GM19023 (cell line): ENCODE measurements at regions not wholly inside any gene's neighbourhood (a gene's known extent, or its start where the extent isn't known, plus 50 kb on each side); places are given as distances from the start of the nearest gene placed in this dataset.

Experiments used
- ATAC-seq: cut with Tn5 transposase; IDR thresholded peaks from one replicate; pipeline ENCODE4 v1.9.1; 2021; ENCODE audit warnings: mild to moderate bottlenecking, moderate library complexity; ENCODE audit not compliant: unreplicated experiment

DNA sequence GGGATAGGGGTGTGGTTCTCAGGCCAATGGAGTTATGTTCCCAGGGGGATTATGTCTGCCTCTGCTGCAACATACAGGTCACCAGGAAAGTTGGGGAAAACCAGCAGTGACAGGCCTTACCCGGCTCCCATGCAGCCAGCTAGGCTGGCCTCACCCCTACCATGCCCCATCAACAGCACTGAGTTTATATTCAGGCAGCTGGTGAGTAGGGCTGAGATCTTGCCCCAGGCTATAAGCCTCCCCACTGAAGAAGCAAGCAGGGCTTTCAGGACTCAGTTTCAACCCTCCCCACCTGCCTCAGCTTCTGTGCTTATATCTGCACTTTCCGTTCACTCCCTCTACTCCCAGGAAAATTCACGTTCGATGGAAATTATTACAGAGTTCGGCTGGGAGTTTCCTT is 122.4 kb upstream of the PGRMC2 start:
- ATAC-seq, result no peak

DNA sequence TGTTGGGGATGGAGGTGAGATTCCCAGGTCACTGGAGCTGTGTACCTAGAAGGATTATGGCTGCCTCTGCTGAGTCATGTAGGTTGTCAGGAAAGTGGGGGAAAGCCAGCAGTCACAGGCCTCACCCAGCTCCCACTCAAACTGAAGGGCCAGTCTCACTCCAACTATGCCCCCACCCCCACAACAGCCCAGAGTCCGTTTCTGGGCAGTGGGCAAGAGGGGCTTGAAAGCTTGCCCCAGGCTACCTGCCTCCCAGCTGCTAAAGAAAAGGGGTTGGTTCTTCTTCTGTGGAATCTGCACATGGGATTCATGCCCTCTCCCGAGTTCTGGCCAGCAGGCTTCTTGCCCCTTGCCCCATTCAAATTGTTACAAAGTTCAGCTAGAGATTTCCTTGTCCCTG is 116.0 kb upstream of the PGRMC2 start:
- no peak for ATAC-seq

DNA sequence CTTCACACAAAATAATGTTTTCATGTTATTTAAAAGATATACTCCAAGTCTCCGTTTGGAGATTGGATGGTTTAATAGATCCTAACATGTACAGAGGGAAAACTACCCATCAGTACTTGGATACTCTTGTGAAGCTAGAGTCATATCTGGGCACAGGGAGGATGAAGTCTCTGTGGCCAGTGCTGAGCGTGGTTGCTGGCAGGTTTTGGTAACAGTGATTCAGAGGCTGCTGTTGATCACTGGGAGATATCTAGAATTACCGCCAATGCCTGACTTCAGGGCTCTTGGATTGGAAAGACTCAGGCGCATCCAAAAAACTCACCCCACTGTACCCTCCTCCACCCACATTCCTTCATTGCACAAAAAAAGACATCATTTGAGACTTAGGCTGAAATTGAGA is 107.2 kb upstream of the PGRMC2 start:
- no peak for ATAC-seq

DNA sequence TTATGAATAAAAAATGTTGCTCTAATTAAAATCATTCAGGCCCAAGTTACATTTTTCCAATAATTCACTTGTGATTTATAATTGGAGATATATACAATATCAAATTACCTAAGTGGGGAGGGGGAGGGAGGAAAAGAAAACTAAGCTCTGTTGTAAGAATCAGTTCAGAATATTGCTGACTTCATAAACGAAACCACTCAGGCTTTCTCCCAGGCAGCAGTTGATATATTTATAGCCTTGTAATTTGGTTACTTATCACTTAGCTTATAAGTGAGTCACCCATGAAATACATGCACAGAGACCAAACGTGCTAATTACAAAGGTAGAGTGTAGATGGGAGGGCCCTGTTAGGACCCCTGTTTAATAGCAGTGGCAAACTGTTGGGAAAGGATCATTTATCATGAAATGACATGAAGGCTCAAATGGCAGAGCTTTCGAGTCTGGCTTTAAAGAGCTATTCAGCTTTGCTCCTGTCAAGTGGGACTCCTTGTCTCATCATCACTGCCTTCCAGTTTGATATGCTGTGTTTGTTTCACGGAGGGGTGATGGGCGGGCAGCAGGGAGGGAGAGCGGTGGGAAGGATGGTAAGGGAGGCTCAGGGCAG is 105.6 kb upstream of the PGRMC2 start:
- ATAC-seq, result peak; percentile 60

DNA sequence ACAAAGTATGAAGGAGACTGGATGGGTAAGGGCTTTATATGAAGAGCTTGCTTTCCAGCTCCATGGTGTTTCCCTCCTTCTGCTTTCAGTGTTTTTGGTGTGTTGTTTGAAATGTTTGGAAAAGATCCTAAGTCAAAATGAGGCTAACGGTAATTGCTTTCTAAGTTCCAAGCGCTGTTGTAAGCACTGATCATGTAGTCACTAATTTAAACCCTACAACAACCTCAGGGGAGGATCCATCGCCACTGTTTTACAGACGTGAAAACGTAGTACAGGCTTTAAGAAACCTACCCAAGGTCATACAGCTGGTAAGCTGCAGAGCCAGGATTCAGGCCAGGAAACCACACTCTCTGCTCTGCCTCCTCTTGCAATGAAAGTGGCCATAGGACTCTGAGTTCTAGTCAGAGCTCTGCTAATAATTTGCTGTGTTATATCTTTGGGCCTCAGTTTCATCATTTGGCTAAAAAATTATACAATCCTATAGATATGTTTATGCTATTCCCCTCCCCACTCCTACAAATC is 102.9 kb upstream of the PGRMC2 start:
- no peak for ATAC-seq

DNA sequence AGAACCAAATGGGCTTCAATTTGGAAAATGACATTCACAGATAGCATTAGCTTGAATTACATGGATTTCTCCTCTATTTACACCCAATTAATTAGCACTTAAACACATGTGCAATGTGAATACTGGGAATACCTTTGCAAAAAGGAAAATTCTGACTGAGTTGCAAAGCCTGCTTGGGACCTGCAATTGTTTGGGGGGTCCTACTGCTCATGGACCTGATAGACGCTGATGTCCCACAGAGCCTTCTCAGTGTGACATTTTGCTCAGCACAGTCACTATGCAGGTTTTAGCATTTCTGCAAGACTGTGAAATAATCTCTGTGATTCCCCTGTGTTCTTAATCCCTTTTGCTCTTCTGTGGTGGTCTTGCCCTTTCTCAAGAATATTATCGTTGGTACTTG is 101.2 kb upstream of the PGRMC2 start:
- ATAC-seq, result no peak

DNA sequence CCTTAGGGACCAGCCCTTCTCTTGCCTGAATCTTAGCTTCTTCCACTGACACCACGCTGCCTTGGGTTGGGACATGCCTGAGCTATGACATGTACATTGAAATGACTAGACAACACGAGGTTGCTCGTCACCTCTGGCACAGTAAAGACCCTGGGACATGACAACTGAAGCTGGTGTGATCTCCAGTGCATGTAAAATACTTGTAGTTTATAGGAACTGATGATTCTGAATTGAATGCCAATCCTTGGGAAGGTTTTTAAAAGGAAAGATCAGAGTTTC is 100.7 kb upstream of the PGRMC2 start:
- ATAC-seq, result no peak

DNA sequence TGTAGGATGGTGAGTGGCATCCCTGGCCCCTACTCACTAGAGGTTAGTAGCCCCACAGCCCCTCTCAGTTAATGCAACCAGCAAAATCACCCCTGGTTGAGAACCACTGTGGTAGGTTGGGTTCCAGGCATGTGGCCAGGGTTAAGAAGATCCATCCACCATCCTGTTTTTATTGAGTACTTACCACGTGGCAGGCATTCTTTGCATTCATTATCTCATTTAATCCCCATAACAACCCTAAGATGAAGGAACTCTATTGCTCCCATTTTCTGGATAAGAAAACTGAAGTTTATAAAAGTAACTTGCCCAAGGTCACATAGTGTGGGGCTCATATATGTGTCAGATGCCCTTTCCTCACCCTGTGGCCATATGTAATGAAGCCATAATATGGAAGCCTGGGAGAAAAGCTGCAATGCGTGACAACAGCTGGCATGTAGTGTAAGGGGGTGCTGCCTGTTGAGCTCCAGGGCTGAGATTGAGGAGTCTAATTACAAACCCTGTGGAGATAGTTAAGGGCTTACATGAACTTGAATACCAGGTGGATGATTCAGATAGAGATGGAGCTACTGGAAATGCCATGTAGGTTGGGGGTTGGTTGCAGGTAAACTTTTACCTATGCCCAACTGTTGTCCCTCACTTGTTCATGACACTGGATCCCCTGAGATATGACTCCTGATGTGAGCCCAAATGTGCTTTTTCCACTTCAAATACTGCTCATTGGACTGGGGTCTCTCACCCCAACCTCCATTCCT is 100.2 kb upstream of the PGRMC2 start:
- ATAC-seq, result no peak

DNA sequence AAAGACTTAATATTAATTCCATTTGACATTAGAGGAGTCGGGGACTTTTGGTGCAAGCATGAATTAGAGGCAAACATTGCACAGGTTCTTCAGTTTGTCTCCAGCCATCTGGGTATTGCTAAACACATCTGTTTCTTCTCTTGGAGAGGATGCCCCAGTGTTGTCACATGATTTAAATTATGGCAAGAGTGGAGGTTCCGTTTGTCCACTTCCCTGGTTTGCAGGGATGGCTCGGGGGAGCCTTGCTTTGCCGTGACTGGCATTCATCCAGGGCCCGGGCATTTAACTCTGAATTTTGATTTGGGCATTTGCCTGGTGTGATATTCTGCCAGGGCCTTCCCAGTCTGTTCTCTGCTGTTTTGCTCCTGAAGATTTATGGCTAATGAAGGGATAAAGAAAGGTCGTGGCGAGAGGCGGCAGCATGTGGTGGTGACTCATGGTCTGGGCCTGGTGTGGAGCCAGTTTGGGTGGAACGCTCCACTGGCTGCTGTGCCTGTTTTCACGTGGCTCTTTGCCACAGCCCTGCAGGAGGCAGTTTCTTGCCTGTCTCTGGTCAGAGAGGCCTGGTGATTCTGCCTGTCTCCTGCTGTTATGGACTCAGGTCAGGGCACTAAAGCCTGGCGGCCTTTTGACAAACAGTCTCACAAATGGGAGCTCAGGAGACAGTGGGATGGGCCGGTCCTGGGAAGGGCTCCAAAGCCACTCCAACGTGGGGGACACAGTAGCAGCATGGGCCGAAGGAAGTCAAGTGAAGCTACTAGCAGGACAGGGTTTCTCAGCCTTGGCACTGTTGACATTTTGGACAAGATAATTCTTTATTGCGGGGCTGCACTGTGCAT is 99.4 kb upstream of the PGRMC2 start:
- ATAC-seq, result no peak

DNA sequence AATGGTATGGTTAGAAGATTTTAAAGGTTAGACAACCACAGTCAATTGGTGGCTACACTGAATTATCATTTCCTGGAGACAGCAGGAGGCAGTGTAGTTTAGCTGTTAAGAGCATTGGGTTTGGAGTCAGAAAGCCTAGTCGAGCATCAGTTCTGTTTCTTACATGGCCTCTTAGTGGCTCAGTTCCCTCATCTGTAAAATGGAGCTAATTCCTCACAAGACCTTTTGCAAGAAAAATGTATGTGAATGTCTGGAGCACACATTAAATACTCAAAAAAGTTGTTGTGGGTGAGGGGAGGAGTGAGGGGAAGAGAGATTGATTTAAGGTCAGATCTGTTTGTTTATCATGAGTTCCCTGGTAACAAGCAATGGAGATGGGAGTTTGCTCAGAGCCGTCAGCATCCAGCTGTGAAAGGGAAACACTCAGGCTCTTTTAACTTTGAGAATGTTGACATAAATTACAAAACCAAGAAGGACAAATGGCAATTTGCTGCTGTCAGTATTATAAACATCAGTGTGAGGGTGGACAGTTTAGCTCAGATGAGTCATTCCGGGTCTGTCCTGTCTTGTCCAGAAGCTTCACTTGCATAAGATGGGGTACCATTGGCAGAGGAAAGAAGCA is 98.2 kb upstream of the PGRMC2 start:
- peak; percentile 48 for ATAC-seq

DNA sequence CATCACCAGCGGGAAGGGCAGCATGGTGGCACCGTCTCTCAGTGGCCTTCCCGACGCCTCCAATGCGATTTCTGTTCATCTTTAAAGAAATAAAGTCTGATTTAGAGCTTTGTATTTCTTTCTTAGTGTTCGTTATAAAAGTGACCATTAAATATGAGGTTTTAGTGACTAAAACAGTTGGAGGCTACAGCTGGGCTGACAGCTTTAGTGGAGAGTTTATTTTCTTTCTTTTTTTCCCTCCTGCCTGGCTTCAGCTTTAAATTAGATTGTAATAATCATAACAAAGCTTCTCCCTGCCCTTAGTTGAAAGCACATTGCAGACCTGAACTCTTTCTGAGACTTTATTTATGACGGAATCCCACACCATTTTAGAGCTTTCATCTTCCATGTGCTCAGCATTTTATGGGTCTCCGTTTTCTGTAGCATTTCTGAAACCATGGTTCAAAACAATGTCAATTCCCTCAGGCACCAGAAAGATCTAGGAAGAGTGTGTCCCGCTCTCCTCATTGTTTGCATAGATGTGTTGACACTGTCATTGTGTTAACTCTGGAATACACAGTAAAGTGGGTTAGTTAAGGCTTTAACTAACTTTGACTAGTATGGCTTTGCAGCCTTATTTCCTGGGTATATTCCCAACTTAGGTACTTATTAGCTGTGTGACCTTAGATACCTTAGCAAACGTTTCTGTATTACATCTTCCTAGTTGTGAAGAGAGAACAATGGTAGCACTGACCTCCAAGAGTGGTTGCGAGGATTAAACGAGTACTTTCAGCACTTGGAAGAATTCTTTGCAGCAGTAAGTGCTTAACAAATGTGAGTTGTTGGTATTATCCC is 97.4 kb upstream of the PGRMC2 start:
- ATAC-seq, result no peak

DNA sequence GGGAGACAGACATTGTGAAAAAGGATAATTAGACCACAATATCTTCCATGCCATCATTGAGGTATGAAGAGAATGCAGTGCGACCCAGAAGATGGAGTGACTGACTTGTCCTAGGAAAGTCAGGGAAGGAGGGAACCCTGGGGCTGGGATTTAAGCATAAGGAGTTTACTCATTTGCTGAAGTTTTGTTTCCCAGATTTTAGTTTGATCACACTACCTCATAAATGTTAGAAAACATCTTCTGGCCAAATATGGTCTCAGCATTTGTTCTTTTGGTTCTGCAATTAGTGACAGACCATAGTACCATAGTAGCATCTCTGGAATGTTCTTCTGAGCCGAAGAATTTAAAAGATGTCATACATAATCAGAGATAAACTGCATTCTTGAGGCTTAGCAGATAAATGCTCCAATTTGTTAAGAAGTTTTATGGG is 96.5 kb upstream of the PGRMC2 start:
- no peak for ATAC-seq

DNA sequence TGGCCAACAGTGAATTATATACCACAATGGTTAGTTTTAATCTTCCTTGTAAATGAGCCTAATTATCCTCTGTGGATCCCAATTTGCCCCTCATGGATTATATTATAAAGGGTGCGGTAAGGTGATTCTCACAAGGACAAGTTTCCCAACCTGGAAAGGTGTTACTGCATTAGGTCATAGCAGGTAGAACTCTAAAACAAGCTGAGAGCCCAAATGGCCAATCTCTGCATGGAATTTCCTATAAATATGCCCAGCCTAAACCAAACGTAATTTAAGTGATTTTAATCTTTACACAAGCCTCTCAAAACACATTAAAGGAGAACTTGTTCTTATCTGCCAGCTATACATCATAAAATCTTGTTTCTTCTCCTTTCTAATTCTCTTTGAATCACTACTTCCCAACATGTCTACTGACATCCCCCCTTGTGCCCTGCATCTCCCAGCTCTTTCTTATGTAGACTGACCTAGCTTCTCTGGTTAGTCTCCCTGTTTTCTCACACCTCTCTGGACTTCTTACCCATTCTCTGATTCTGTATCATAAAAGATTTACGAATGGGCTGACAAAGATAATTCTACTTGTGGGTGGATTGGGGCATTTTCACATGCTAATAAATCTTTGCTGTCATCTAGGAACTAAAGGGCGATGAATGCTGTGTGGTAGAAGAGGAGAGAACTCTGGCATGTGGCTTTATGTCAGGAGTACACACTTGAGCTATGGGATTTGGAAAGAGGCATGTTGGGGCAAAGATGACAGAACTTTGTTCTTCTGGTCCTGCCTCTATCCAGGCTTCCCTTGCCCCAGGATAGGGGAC is 94.3 kb upstream of the PGRMC2 start:
- no peak for ATAC-seq

DNA sequence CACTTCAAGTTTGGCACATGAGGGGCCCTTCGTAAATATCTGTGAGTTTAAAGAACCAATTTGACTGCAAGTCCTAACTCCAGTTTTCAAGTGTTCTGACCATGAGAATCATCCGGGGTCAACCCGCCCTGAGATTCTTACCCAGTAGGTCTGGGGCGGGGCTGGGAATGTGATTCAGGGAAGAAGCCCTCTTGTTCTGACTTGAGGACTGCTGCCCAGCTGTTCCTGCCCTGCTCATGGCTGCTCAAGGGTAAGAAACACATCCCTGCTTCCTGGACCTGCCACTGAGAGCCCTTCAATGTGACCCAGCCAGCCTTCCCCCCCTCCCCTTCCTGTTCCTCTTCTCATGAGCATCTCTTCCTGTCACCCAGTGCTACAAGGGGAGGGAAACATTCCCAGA is 92.7 kb upstream of the PGRMC2 start:
- ATAC-seq, result no peak

DNA sequence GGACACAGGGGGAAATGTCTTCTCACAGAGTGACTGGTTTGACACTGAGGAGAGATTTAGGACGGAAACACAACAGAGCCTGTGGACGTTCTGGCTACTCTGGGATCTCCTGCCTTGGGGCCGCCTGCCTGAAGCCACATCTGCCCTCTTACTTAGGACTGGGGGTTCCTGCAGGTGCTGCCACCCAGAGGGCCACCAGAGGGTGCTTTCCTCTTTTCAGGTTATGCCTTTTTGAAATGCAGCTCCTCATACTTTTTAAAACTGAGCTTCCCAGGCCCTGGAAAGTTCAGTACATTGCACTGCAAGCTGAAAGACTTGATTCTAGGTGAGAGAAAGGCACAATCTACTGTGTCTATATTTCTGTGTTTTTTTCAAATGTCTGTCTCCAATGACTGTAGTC is 92.2 kb upstream of the PGRMC2 start:
- ATAC-seq, result no peak

DNA sequence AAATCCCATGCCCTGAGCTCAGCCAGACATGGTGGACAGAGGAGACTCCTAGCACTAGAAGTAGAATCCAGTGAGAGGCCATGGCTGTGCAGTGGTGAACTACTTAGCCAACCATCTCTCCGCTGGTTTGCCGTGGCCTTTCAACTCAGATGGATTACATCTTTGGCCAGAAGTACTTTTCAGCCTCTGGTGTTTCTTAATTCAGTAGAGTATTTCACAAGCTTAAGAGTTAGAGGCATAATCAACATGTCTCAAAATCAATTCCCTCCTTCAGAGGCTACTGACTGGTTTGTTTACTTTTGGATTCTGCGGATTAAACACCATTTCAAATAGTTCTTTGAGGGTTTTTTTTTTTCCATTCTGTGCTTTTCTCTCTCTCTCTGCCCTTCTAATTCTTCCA is 91.1 kb upstream of the PGRMC2 start:
- ATAC-seq, result no peak

DNA sequence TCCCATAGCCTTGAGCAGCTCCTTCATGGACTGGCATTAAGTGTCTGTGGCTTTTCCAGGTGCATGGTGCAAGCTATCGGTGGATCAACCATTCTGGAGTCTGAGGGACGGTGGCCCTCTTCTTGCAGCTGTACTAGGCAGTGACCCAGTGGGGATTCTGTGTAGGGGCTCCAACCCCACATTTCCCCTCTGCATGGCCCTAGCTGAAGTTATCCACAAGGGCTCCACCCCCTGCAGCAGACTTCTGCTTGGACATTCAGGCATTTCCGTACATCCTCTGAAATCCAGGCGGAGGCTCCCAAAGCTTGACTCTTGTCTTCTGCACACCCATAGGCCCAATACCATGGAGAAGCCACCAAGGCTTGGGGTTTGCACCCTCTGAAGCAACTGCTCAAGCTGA is 89.3 kb upstream of the PGRMC2 start:
- no peak for ATAC-seq

DNA sequence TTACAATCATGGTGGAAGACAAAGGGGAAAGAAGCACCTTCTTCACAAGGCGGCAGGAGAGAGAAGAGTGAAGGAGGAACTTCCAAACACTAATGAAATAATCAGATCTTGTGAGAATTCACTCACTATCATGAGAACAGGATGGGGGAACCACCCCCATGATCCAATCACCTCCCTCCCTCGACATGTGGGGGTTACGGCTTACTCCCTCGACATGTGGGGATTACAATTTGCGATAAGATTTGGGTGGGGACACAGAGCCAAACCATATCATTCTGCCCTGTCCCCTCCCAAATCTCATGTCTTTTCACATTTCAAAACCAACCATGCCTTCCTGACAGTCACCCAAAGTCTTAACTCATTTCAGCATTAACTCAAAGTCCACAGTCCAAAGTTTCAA is 88.7 kb upstream of the PGRMC2 start:
- ATAC-seq, result no peak

DNA sequence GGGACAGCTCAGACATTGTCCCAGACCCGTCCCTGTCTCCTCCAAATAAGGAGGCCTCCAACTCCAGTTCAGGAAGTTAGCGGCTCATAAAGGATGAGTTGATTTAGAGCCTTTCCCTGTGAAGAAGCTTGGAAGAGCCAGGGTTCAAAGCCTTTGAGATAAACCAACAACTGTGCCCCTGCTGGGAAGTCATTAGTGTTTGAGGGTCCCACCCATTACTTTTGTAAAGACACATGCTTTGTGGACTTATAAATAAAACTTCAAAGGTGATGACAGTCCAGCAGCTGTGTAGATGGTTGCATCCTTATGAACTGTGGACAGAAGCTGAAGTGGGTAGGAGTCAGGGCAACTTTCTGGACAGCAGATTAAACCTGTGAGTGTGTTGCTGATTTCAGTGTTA is 86.0 kb upstream of the PGRMC2 start:
- ATAC-seq, result no peak

DNA sequence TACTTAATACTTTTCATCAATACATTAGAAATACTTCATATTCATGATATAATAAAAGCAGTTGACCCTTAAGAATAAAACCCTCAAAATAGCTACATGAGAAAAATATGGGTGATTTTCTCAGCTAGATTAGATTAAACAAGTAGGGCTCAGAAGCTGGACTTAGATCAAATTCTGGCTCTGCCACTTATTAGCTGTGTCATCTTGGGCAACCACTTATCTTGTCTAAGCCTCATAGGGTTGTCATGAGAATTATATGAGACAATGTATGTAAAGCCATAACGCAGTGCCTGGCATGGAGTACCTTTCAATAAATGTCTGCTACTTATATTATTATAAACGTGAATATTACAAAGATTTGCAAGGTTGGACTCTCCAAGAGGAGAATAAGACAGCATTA is 84.3 kb upstream of the PGRMC2 start:
- no peak for ATAC-seq
